Muscle of arm (tissue), 1 donor: ENCODE measurements at regions not wholly inside any gene's neighbourhood (a gene's known extent, or its start where the extent isn't known, plus 50 kb on each side); places are given as distances from the start of the nearest gene placed in this dataset.

Experiments
- DNase-seq: peaks from one replicate; pipeline ENCODE4 v3.0.0-alpha.2; 2013

- no peak for DNase-seq
Measured at GRCh38 chr18:47470941-47471340, 219.5 kb upstream of the SKOR2 start.

- no peak for DNase-seq
Measured at GRCh38 chr18:47469576-47469975, 218.1 kb upstream of the SKOR2 start.

GRCh38 chr18:47461977-47462376, 210.5 kb upstream of the SKOR2 start:
- no peak for DNase-seq

GRCh38 chr18:47461406-47461948, 210.0 kb upstream of the SKOR2 start:
- no peak for DNase-seq

- DNase-seq = no peak
Measured at GRCh38 chr18:47458483-47458882, 207.0 kb upstream of the SKOR2 start.

GRCh38 chr18:47457614-47458013, 206.2 kb upstream of the SKOR2 start:
- DNase-seq = no peak

- no peak for DNase-seq
Measured at GRCh38 chr18:47453038-47453437, 201.6 kb upstream of the SKOR2 start.

GRCh38 chr18:47448956-47449355, 197.5 kb upstream of the SKOR2 start:
- no peak for DNase-seq

- DNase-seq = no peak
Measured at GRCh38 chr18:47441914-47442313, 190.5 kb upstream of the SKOR2 start.

GRCh38 chr18:47438001-47438400, 186.5 kb upstream of the SKOR2 start:
- no peak for DNase-seq

GRCh38 chr18:47436871-47437270, 185.4 kb upstream of the SKOR2 start:
- no peak for DNase-seq

GRCh38 chr18:47434214-47434746, 182.8 kb upstream of the SKOR2 start:
- no peak for DNase-seq

GRCh38 chr18:47427923-47428637, 176.6 kb upstream of the SKOR2 start:
- DNase-seq = no peak

- no peak for DNase-seq
Measured at GRCh38 chr18:47427072-47427471, 175.6 kb upstream of the SKOR2 start.

GRCh38 chr18:47425365-47425764, 173.9 kb upstream of the SKOR2 start:
- no peak for DNase-seq

GRCh38 chr18:47422524-47422923, 171.1 kb upstream of the SKOR2 start:
- peak; percentile 25 for DNase-seq

- DNase-seq = no peak
Measured at GRCh38 chr18:47420130-47420529, 168.7 kb upstream of the SKOR2 start.

- DNase-seq = peak; percentile 11
Measured at GRCh38 chr18:47418746-47419145, 167.3 kb upstream of the SKOR2 start.

GRCh38 chr18:47417807-47418206, 166.3 kb upstream of the SKOR2 start:
- peak; percentile 10 for DNase-seq

GRCh38 chr18:47415881-47416280, 164.4 kb upstream of the SKOR2 start:
- no peak for DNase-seq

- no peak for DNase-seq
Measured at GRCh38 chr18:47413327-47413726, 161.9 kb upstream of the SKOR2 start.

GRCh38 chr18:47412924-47413323, 161.5 kb upstream of the SKOR2 start:
- DNase-seq = no peak

GRCh38 chr18:47411159-47411558, 159.7 kb upstream of the SKOR2 start:
- DNase-seq = no peak

- no peak for DNase-seq
Measured at GRCh38 chr18:47410139-47410538, 158.7 kb upstream of the SKOR2 start.
